GM18507 (cell line): ENCODE measurements at regions not wholly inside any gene's neighbourhood (a gene's known extent, or its start where the extent isn't known, plus 50 kb on each side); places are given as distances from the start of the nearest gene placed in this dataset.

Experiments
- DNase-seq: peaks from one replicate; pipeline ENCODE4 v3.0.0; 2011; ENCODE audit warnings: low read depth; ENCODE audit not compliant: insufficient read length; ENCODE audit errors: extremely low spot score
- FAIRE-seq: peaks from 2 replicates; lab custom pipeline; 2011; peaks lifted over from hg19 to GRCh38; lab: Jason Lieb, UNC

DNA sequence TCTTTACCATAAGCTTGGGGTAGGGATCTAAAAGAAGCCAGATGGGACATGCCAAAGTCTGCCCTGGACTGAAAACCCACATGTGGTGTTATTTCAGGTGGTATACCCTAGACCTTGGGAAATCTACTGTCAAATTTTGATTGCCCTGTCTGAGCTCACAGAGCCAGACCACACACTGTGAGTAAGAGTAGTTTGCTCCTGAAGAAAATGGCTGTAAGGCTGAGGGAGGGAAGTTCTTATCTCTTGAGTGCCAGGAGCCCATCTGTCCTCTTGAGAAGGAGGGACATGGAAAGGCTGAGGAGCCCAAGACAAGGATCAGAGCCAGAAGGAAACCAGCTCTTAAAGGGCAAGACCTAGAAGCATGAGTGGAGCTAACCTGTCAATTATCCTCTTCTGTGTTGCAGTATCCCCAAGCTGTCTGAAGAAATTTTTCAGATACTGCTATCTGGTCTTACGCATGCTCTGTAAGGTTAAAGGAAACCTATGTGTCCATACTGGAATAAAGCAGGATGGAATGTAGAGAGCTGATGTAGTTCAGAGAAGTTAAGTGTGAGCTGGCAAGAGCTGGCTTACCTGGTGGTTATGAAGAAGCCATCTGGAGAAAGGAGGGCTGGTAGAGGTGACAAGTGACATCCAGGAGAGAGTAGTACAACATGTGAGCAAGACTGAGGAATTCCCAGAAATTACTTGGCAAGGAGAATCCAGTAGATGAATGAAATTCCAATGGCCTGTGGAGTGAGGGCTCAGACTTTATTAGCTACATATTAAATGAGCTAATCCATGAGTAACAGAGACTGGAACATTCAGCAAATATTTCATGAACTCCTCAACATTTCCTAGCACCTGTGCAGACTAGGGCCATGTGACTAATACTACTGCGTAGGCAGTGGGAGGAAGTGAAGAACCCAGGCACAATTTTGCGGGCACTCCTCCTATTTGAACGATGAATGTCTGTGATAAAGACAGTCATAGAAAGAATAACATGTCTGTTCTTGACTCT lies 389.1 kb upstream of the KIF2A start:
- FAIRE-seq, result no peak
- DNase-seq, result no peak

DNA sequence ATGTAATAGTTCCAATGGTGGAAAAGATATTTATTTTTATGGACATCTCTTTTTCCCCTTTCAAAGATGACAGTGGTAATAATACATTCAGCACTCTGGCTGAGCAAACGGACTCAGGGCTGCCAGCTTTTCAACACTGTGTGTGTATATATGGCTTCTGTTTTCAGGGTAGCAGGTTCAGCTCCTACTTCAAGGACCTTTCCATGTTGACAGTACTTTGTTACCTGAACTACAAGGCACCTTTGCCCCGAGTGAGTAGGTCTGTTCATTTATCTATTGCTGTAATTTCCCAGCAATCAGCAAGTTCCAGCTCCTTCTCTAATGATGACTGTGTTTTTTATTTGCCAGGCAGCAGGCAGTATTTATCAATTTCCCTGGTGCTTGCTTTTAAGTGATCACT lies 387.4 kb upstream of the KIF2A start:
- FAIRE-seq (no peak), DNase-seq (no peak)

DNA sequence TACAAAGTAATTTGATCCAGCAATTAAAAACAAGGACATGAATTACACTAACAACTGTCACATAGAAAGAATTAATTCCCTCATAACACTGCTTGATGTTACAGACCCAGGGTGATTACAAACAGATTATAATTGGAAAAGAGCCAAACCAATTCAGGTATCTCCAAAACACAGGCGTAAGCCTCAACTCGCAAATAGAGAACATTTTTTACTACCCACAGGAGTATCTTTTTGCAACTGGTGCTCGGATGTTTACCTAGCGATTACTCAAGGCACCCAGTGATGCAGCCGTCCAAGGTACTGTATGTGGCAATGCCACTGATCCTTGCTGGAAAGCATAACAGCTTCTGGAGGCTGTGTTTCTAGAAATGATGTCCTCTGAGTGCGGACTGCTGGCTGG lies 386.1 kb upstream of the KIF2A start:
- DNase-seq, result no peak
- no peak for FAIRE-seq

DNA sequence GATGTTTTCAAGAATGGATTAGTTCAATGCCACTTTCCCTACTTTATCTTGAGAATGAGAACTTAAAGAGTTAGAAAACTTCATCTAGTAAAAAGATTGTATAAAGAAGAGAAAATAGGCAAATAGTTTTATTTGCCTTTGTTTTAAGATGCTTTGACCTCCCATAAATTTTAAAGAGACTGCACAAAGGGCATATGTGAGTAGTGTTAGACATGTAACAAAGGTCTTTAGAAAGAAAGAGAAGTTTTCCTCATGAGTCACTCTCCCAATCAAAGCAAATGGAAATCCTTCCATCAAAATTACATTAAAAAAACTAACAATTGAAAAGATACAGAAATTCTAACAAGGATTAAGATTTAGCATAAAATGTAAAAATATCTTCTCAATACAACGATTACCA lies 381.8 kb upstream of the KIF2A start:
- DNase-seq, result no peak
- no peak for FAIRE-seq

DNA sequence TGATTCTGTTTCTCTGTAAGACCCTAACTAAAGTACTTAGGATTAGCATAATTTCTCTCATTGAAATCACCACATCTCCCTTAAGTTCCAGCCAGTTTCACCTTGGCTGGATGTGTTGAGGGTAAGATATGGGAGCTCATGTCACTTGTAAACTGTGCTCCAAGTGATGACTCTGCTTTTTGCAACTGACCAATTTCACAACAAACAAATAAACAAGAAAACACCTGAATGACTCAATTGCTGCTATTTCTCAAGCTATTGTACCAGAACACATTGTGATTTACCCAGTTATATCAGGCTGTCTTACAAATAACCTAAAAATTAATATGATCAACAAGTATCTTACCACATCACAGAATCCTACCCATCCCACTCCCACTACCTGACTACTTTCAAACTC lies 379.1 kb upstream of the KIF2A start:
- no peak for FAIRE-seq
- no peak for DNase-seq

DNA sequence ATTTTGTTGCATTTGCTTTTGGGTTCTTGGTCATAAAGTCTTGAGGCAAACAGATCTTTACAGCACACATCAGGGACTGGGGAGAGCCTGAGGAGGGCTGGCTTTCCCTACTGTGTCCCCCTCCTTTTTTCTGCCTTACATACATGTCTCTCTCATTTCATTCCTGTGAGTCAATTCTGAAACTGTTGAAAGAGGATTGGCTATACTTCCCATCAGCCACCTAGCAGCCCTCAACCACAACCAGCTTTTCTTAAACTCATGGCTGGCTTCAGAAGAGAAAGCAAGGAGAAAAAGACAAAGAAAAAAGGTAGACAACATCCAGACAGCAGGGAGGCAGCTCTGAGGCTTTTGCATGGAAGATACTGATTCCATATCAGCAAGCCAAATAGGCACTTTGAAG lies 374.8 kb upstream of the KIF2A start:
- FAIRE-seq (no peak), DNase-seq (no peak)

DNA sequence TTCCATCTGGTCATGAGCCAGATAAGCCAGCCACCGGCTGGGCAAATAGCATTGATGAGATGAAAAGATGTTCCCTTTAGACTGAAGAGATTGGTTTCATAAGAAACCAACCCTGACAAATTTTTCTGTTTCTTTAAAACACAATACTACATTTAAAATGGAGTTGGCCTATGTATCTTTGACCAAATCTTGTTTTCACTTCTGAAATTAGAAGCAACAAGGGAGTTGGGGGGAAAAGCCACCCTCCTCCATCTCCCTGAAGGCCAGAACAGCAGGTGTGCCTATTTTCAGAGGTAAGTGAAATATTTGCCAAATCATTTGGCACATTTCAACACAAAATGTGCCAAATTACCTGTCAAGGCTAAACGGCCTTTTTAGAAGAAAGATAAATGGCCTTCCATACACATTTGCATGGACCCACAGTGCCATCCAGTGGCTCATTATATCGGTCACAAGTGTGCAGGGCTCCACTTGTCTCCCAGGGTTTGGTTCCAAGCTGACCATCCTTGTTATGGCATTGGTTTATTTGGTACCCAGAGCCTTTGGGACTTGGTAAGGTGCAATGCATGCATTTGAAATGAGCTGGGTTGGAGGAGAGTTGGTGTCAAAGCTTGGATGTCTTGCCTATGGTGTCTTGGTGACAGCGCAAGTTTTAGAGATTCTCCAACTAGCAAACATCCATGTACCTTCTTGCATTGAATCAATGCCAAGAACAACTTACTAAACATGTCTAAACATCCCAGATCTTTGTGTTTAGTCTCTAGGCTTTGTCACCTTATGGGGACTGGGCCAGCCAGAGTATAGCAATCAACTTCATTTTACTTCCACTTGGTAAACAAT lies 372.0 kb upstream of the KIF2A start:
- no peak for DNase-seq
- peak; percentile 21 for FAIRE-seq

DNA sequence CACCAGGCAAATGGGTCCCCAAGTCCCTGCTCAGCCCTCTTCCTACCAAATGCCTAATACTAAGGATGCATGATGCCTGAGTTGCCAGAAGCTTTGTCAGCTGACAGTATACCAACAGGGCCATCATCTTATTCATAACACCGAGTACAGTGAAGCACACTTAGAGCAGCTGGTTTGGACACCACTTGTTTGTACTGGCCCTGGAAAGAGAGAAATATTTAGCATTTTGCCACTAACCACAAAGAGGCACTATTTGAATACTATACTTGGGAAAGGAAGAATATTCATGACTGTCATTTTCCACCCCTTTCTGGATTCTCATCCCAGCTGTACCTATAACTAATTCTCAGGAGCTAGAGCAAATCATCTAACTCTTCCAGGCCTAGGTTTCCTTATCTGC lies 364.4 kb upstream of the KIF2A start:
- FAIRE-seq (no peak), DNase-seq (no peak)

DNA sequence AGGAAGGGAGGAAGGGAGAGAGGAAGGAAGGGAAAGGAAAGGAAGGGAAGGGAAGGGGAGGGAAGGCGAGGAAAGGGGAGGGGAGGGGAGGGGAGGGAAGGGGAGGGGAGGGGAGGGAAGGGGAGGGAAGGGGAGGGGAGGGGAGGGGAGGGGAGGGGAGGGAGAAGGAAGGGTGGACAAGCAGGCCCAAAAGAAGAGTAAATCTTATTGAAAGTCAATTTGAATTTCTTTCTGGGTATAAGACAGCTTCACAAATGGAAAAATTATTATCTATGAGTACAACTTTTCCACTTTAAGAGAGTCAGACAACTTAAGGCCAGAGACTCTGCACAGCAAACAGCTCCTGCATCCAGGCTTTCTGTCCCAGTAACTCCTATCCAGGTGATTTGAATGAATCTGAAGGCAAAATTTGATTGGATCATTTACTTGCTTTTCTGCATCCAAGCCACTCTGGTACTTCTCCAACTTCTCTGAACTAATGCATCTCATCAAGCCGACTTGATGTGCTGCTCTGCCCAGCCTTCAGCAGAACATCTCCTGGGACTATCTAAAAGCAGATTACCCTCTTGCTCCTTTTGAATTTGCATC lies 363.4 kb upstream of the KIF2A start:
- FAIRE-seq (no peak), DNase-seq (no peak)

DNA sequence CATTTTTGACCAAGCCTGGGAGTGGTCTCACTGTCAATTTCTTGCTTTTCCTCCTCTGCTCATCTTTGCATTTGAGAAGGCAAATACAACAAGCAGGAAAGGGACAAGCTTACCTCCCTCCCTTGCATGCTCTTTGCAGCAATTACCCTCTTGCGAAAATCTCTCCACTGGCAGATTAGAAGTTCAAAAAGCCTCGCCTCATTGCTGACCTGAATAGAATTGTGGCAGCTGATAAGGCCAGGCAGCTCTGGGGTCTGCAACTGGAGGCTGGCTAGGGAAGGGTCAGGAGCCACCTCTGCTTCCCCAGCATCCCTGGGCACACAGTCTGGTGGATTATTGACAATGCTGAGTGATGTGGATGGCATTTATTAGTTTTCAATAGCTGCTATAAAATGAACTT lies 362.3 kb upstream of the KIF2A start:
- FAIRE-seq (no peak), DNase-seq (no peak)

DNA sequence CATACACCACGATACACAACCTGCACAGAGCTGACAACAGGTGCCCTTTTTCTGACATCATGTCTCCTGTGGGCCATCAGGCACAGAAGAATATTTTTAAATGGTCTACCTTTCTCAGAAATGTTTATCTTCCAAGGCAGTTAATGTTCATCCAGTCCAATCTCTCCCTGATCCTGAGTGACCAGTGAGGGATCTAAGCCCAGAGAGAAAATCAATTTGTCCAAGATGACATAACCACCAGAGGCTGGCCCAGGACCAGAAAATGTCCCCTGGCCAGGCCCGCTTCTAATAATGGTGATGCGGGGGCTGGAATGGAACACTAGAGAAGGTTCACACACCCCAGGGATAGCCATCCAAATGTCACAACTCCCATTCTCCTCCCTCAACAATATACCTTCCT lies 357.9 kb upstream of the KIF2A start:
- no peak for FAIRE-seq
- DNase-seq, result no peak

DNA sequence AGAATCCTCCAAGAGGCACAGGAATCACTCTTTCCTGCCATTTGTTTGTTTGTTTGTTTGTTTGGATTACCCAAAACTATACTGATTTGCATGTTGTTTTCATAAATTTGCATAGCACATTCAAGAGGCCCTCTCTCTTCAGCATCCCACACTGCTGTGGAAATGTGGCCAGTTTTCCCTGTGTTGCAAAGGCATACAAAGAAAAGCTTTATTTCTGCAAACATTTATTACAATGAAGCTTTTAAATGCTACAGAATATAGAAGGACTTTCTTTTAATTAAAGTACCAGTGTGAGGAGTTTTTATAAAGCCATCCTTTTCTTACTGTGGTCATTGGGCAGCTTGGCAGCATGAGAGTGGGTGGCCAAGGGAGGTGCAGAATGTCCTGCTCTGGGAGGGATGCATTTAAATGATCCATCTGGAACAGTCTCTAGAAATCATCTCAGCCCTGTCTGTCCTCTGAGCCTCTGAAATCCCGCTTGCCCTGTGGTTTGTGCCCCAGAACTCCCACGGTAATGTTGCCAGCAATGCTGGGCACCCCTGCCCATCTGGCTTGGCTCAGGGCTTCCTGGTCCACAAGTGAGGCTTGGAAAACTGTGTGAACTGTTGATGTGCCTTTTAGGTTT lies 356.8 kb upstream of the KIF2A start:
- FAIRE-seq, result no peak
- no peak for DNase-seq

DNA sequence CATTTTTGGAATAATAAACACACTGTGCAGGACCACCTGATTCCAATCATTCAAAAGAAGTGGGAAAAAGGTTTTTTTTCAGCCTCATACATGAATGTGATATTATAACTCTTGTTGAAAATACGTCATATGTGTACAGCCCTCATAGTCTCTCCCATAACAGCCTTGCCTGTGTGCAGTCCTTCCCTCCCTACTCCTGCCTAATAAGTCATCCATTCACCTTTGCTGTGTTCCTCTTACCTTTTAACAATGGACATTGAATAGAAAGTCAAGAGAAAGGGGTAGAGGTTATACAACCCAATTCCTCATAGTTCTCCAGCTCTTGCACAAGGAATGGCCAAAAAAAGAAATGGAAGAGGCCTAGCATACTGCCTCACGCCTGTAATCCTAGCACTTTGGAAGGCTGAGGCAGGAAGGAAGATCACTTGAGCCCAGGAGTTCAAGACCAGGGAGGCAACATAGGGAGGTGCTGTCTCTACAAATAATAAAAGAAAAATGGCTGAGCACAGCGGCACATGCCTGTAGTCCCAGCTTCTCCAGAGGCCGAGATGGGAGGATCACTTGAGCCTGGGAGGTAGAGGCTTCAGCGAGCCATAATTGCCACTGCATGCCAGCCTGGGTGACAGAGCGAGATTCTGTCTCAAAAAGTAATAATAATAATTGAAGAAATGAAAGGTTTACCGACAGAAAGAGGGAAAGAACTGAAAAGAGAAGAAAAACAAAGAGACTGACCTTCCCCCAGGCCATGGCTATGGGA lies 356.1 kb upstream of the KIF2A start:
- FAIRE-seq (no peak), DNase-seq (no peak)

DNA sequence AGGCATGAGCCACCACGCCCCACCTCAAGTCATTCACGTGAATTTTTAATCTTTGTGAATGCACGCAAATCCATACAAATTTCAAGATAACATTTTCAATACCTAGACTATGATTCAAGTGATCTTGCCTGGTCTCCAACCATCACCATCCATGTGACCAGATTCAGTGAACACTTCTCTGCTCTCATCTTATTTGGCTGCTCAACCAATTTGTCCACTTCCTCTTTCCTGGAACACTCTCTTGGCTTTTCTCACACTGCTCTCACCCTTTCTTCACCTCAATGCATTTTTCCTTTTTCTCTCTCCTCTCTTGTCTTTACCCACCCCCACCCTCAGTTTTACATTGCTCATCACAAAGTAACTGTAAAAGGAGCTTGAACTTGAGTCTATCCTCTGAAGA lies 354.7 kb upstream of the KIF2A start:
- no peak for FAIRE-seq
- DNase-seq, result no peak

DNA sequence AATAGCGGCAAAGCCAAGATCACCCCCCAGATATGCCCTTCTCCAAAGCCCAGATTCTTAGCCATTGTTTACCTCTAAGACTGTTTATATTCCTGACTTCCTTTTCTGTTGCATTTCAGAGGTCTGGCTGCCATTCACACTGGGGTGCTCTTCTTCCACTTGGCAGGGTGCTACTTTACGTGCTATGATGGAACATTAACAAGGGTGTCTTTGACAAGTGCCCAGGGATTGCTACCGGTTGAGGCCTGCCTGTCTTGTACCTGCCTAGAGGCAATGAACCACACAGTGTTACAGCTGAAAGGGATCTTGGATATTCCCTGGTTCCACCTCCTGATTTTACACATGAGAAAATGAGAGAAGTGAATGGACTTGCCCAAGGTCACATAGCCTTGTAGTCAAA lies 352.1 kb upstream of the KIF2A start:
- no peak for FAIRE-seq
- DNase-seq, result no peak

DNA sequence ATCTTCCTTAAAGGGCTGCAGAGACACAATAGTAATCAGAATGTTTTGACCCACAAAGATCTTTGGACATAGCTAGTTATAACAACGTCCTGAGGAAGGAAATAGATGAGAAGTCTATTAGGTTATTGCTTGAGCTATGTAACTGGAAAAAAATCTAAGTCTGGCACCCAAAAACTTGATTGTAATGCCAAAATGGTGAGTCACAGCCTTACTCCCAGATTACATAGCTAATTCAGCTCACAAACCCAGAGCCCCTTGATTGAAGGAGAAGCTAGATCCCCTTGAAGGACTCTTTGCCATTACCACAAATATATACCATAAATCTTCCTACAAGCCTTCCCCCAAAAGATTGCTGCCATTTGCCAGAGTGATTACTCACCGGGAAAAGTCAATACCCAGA lies 341.8 kb upstream of the KIF2A start:
- no peak for DNase-seq
- no peak for FAIRE-seq

DNA sequence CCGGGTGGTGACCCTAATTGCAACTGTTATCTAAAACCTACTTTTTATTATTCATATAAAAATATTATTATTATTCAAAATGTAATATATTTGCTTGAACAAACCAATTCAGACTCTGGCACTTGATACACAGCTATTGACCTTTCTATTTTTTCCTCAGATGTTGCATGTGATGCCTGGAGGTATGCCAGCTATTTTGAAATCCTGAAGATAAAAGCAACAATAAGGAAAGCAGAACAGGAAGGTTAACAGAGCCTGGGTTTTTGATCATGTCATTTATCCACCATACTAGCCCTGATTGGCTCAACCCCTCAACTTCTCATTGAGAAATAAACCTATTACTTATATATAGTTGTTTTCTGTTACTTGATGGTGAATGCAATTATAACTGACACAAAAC lies 340.9 kb upstream of the KIF2A start:
- FAIRE-seq (no peak), DNase-seq (no peak)

DNA sequence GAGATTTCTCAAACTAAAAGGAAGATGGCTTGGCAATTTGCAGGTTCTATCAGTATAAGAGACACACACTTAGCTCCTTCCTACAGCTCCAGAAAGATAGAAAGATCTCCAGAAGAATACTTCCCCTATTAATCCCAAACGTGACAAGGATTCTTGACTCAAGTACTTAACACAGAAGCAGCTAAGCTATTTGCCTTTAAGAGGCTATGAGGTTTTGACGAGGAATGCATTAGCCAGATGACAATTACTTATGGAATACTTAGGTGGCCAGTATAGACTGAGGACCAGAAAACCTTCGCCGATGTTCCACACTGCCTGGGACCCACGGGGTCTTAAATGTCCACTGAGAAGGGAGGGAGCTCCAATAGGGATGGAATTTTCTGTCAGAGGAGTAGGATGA lies 340.5 kb upstream of the KIF2A start:
- FAIRE-seq, result no peak

DNA sequence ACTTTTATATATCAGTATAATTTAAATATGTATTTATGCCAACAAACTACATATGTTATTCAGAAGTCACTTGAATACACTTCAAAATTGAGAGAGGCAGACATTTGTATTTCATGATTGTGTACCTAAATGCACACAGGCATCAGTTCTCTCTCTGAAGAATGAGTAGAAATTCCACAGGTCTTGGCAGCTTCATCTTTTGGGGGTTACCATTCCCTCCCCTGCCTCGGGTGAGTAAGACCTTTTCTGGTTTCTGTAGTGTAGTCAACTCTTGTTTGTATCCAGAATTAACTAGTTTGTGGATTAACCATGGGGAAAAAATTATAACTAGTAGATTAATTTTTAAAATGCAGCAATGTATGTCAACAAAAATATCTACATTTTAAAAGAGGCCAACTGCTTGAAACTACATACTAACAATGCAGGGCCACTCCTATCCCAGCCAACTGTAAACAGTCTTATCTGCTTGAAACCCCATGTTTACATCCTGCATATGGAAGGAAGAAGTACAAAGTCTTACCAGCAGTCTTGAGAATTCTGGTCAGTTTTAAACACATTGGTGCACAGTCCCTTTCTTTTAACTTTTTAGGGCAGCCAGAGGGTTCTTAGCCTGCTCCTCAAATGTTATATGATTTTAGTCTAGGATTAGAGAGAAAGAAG lies 339.6 kb upstream of the KIF2A start:
- no peak for FAIRE-seq

More for the DNA sequence above, 340.5 kb upstream of the KIF2A start:
- no peak for DNase-seq

More for the DNA sequence above, 339.6 kb upstream of the KIF2A start:
- DNase-seq, result no peak
